ENCODE measurements at regions not wholly inside any gene's neighbourhood (a gene's known extent, or its start where the extent isn't known, plus 50 kb on each side); places are given as distances from the start of the nearest gene placed in this dataset.

- DNase-seq (ENCODE audit: extremely low read depth in 1 of 4, low spot score in 3 of 4) (no peak), FAIRE-seq (no peak), ATAC-seq (no peak)
- BruUV-seq (replicated peaks), result no TSS peak
- no peaks in the 10 kb centered on the region for H3K9me1 ChIP-seq (ENCODE audit: control insufficient read depth, insufficient read depth, low read length)
- no peak overlapping the region for H3K4me2 ChIP-seq (ENCODE audit: insufficient read depth, low read length)
- no peak overlapping the region for H3K27ac ChIP-seq (ENCODE audit: extremely low read depth, low read depth, low read length)
- H3K9me3 ChIP-seq (replicated peaks; ENCODE audit: control insufficient read depth, insufficient read depth, low read depth, low read length), result no peaks in the 10 kb centered on the region
- H3K27me3 ChIP-seq (ENCODE audit: control insufficient read depth in 2 of 2, insufficient read depth in 2 of 2, low read length in 2 of 2), result no peaks in the 10 kb centered on the region
- ChIA-PET CTCF (ENCODE audit: low intra/inter-chr PET ratio) (no interaction called here), POLR2A (no interaction called here)
- TF ChIP-seq NFIC (IDR thresholded peaks at IDR 0.05), result no peak
- in situ Hi-C loops (cut with MboI) (no loop called here), intact Hi-C loops (cut with micrococcal nuclease) (no loop called here)
- H3K36me3 ChIP-seq (ENCODE audit: control insufficient read depth, insufficient read depth, low read length), result no peaks in the 10 kb centered on the region
- H4K20me1 ChIP-seq (replicated peaks; ENCODE audit: control insufficient read depth, insufficient read depth, low read length), result no peaks in the 10 kb centered on the region
- no peaks in the 10 kb centered on the region for H3K4me1 ChIP-seq (replicated peaks in 1 of 2; ENCODE audit: control insufficient read depth in 2 of 2, insufficient read depth in 2 of 2, low read length in 2 of 2)
- H3K9ac ChIP-seq (ENCODE audit: insufficient read depth in 1 of 2, low read depth in 2 of 2, low read length in 2 of 2), result no peak overlapping the region
- H3K4me3 ChIP-seq, result no peak overlapping the region
- no peaks in the 10 kb centered on the region for H3K79me2 ChIP-seq (ENCODE audit: control insufficient read depth, insufficient read depth, low read length)
- no peak overlapping the region for H2AFZ ChIP-seq (ENCODE audit: low read depth, low read length)
Measured at GRCh38 chr6:18654821-18655220, 267.7 kb downstream of the RNF144B start.

GRCh38 chr6:18656506-18656905, 269.4 kb downstream of the RNF144B start:
- intact Hi-C loops (cut with micrococcal nuclease) (no loop called here), in situ Hi-C loops (cut with MboI) (no loop called here)
- Histone ChIP-seq H3K9ac (ENCODE audit: insufficient read depth in 1 of 2, low read depth in 2 of 2, low read length in 2 of 2) (no peak overlapping the region), H2AFZ (ENCODE audit: low read depth, low read length) (no peak overlapping the region), H3K79me2 (ENCODE audit: control insufficient read depth, insufficient read depth, low read length) (no peaks in the 10 kb centered on the region), H3K4me1 (replicated peaks in 1 of 2; ENCODE audit: control insufficient read depth in 2 of 2, insufficient read depth in 2 of 2, low read length in 2 of 2) (no peaks in the 10 kb centered on the region), H3K4me2 (ENCODE audit: insufficient read depth, low read length) (no peak overlapping the region), H3K27me3 (ENCODE audit: control insufficient read depth in 2 of 2, insufficient read depth in 2 of 2, low read length in 2 of 2) (no peaks in the 10 kb centered on the region), H3K36me3 (ENCODE audit: control insufficient read depth, insufficient read depth, low read length) (no peaks in the 10 kb centered on the region), H3K4me3 (no peak overlapping the region), H4K20me1 (replicated peaks; ENCODE audit: control insufficient read depth, insufficient read depth, low read length) (no peaks in the 10 kb centered on the region), H3K27ac (ENCODE audit: extremely low read depth, low read depth, low read length) (no peak overlapping the region), H3K9me1 (ENCODE audit: control insufficient read depth, insufficient read depth, low read length) (no peaks in the 10 kb centered on the region), H3K9me3 (replicated peaks; ENCODE audit: control insufficient read depth, insufficient read depth, low read depth, low read length) (no peaks in the 10 kb centered on the region)
- CTCF ChIA-PET (ENCODE audit: low intra/inter-chr PET ratio), result no interaction called here
- POLR2A ChIA-PET, result no interaction called here
- FAIRE-seq (no peak), DNase-seq (ENCODE audit: extremely low read depth in 1 of 4, low spot score in 3 of 4) (no peak), ATAC-seq (no peak)
- WGBS (ENCODE audit: insufficient coverage, low coverage, missing lambda C conversion rate), result 2% methylated on average over 5 of the region's 5 CpGs
- no TSS peak for BruUV-seq (replicated peaks)
- no peak for TF ChIP-seq ILF3 (IDR thresholded peaks at IDR 0.05; ENCODE audit: borderline replicate concordance)
- no peak for TF ChIP-seq EP300 (IDR thresholded peaks at IDR 0.05; ENCODE audit: low read length)
- no peak for TF ChIP-seq HMG20B (CRISPR knock-in tag; IDR thresholded peaks at IDR 0.05)
- no peak for TF ChIP-seq YY1 (IDR thresholded peaks at IDR 0.05; ENCODE audit: borderline replicate concordance in 1 of 3, control insufficient read depth in 1 of 3, extremely low read depth in 1 of 3, insufficient read depth in 3 of 3, insufficient read length in 1 of 3, insufficient replicate concordance in 2 of 3, low read depth in 1 of 3, low read length in 2 of 3)
- TF ChIP-seq CXXC5 (CRISPR knock-in tag; IDR thresholded peaks at IDR 0.05), result no peak
- TF ChIP-seq SIRT6 (IDR thresholded peaks at IDR 0.05; ENCODE audit: low read depth, low read length), result no peak
- TF ChIP-seq ZNF830 (CRISPR knock-in tag; IDR thresholded peaks at IDR 0.05), result no peak
- TF ChIP-seq ZNF318 (IDR thresholded peaks at IDR 0.05; ENCODE audit: borderline replicate concordance in 1 of 2, low read depth in 1 of 2), result no peak
